ENCODE measurements at regions not wholly inside any gene's neighbourhood (a gene's known extent, or its start where the extent isn't known, plus 50 kb on each side); places are given as distances from the start of the nearest gene placed in this dataset.

GRCh38 chr14:22113401-22113800, 439.8 kb upstream of the OR4E1 start:
- no peak for TF ChIP-seq CTCF (IDR thresholded peaks at IDR 0.05)
- TF ChIP-seq POLR2A (IDR thresholded peaks at IDR 0.05) = no peak
